ENCODE measurements at regions not wholly inside any gene's neighbourhood (a gene's known extent, or its start where the extent isn't known, plus 50 kb on each side); places are given as distances from the start of the nearest gene placed in this dataset.

DNA sequence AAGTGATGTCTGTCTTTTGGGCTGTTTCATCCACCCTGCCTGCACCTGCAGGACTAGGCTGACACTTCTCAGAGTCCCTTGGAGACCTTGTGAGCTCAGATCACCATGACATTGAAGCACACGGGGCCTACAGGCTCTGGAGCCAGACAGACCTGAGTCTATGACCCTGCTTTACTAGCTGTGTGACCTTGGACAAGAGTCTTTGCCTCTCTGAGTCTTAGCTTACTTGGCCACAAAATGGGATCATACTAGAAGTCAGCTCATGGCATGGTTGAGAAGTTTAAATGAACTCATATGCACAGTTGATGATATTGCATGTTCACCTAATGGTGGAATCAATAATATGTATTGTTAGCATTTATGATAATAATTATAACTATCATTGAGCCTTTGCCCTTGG lies 102.9 kb upstream of the SMAD3 start:
- TF ChIP-seq, protein P1, sequence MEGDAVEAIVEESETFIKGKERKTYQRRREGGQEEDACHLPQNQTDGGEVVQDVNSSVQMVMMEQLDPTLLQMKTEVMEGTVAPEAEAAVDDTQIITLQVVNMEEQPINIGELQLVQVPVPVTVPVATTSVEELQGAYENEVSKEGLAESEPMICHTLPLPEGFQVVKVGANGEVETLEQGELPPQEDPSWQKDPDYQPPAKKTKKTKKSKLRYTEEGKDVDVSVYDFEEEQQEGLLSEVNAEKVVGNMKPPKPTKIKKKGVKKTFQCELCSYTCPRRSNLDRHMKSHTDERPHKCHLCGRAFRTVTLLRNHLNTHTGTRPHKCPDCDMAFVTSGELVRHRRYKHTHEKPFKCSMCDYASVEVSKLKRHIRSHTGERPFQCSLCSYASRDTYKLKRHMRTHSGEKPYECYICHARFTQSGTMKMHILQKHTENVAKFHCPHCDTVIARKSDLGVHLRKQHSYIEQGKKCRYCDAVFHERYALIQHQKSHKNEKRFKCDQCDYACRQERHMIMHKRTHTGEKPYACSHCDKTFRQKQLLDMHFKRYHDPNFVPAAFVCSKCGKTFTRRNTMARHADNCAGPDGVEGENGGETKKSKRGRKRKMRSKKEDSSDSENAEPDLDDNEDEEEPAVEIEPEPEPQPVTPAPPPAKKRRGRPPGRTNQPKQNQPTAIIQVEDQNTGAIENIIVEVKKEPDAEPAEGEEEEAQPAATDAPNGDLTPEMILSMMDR (IDR thresholded peaks at IDR 0.05): no peak
- TF ChIP-seq, protein P2, sequence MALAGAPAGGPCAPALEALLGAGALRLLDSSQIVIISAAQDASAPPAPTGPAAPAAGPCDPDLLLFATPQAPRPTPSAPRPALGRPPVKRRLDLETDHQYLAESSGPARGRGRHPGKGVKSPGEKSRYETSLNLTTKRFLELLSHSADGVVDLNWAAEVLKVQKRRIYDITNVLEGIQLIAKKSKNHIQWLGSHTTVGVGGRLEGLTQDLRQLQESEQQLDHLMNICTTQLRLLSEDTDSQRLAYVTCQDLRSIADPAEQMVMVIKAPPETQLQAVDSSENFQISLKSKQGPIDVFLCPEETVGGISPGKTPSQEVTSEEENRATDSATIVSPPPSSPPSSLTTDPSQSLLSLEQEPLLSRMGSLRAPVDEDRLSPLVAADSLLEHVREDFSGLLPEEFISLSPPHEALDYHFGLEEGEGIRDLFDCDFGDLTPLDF (CRISPR knock-in tag; IDR thresholded peaks at IDR 0.05): no peak
- TF ChIP-seq ZNF232 (CRISPR knock-in tag; IDR thresholded peaks at IDR 0.05) (no peak), CREB1 (CRISPR knock-in tag; IDR thresholded peaks at IDR 0.05) (no peak), JUN (CRISPR knock-in tag; IDR thresholded peaks at IDR 0.05) (no peak), ETV6 (CRISPR knock-in tag; IDR thresholded peaks at IDR 0.05) (no peak), RELA (CRISPR knock-in tag; IDR thresholded peaks at IDR 0.05; ENCODE audit: borderline replicate concordance) (no peak)
